Activated CD8-positive, alpha-beta T cell treated with anti-CD3 and anti-CD28 coated beads, Interleukin-2, amount 10 ng/mL, durations not matched to agents 7 days and 5 days (primary cell): ENCODE measurements at regions not wholly inside any gene's neighbourhood (a gene's known extent, or its start where the extent isn't known, plus 50 kb on each side); places are given as distances from the start of the nearest gene placed in this dataset.
"Not testable (repeated sequence)": the region's sequence is repeated elsewhere in the genome, so short reads cannot be mapped to it uniquely, and the experiment has no call there.

Experiments used
- ATAC-seq: fragments of 150-1000 bp; cut with Tn5 transposase; one replicate; pipeline ENCODE4 v1.10.0; 2021; ENCODE audit warnings: moderate library complexity
- CTCF ChIA-PET: fragments of 350-600 bp; sonication (Branson Sonifier 250); formaldehyde crosslinking; loops from one replicate; lab custom pipeline; 2021; ENCODE audit warnings: antibody characterized with exemption; lab: Charles Lee
- POLR2A ChIA-PET: fragments of 350-600 bp; sonication (Branson Sonifier 250); formaldehyde crosslinking; loops from one replicate; lab custom pipeline; 2021; ENCODE audit warnings: antibody characterized with exemption; lab: Charles Lee
- DNase-seq: peaks from one replicate; pipeline ENCODE4 v3.0.0-alpha.2; 2020
- H3K27ac Mint-ChIP-seq: one replicate; pipeline ENCODE4 v1.8.0; 2021; ENCODE audit warnings: mild to moderate bottlenecking, mixed read lengths
- H3K27me3 Mint-ChIP-seq: one replicate; pipeline ENCODE4 v1.8.0; 2021; ENCODE audit warnings: low read depth, mixed read lengths
- H3K36me3 Mint-ChIP-seq: one replicate; pipeline ENCODE4 v1.8.0; 2021; ENCODE audit warnings: low read depth, mixed read lengths
- H3K4me1 Mint-ChIP-seq: one replicate; pipeline ENCODE4 v1.8.0; 2021; ENCODE audit warnings: low read depth, mixed read lengths
- H3K4me3 Mint-ChIP-seq: one replicate; pipeline ENCODE4 v1.8.0; 2021; ENCODE audit warnings: mild to moderate bottlenecking, mixed read lengths
- H3K9me3 Mint-ChIP-seq: one replicate; pipeline ENCODE4 v1.8.0; 2022; ENCODE audit warnings: mixed read lengths; ENCODE audit not compliant: insufficient read depth

GRCh38 chr3:66552846-66553245, 52.0 kb upstream of the LRIG1 start:
- Mint-ChIP-seq H3K27me3 (no peaks in the 10 kb centered on the region), H3K36me3 (no peaks in the 10 kb centered on the region), H3K4me3 (no peak overlapping the region), H3K27ac (no peak overlapping the region), H3K9me3 (no peaks in the 10 kb centered on the region), H3K4me1 (peaks cover 4% of the 10 kb centered on the region)
- ChIA-PET CTCF (no interaction called here), POLR2A (no interaction called here)
- ATAC-seq: no peak
- no peak for DNase-seq

GRCh38 chr3:66553441-66554113, 52.8 kb upstream of the LRIG1 start:
- DNase-seq (no peak), ATAC-seq (no peak)
- Mint-ChIP-seq H3K27ac (no peak overlapping the region), H3K4me3 (no peak overlapping the region), H3K27me3 (no peaks in the 10 kb centered on the region), H3K9me3 (no peaks in the 10 kb centered on the region), H3K4me1 (peaks cover 4% of the 10 kb centered on the region), H3K36me3 (no peaks in the 10 kb centered on the region)
- ChIA-PET POLR2A (no interaction called here), CTCF (no interaction called here)

- H3K27ac Mint-ChIP-seq: no peak overlapping the region
- peaks cover 4% of the 10 kb centered on the region for H3K4me1 Mint-ChIP-seq
- no peak for DNase-seq
- POLR2A ChIA-PET: no interaction called here
- no peaks in the 10 kb centered on the region for H3K27me3 Mint-ChIP-seq
- ATAC-seq: no peak
- no peaks in the 10 kb centered on the region for H3K9me3 Mint-ChIP-seq
- no peak overlapping the region for H3K4me3 Mint-ChIP-seq
- CTCF ChIA-PET: no interaction called here
- no peaks in the 10 kb centered on the region for H3K36me3 Mint-ChIP-seq
These were observed 53.4 kb upstream of the LRIG1 start for GRCh38 chr3:66554178-66554577.

GRCh38 chr3:66555214-66555844, 54.5 kb upstream of the LRIG1 start:
- Mint-ChIP-seq H3K27me3 (no peaks in the 10 kb centered on the region), H3K36me3 (no peaks in the 10 kb centered on the region), H3K27ac (no peak overlapping the region), H3K4me1 (peaks cover 4% of the 10 kb centered on the region), H3K4me3 (no peak overlapping the region), H3K9me3 (no peaks in the 10 kb centered on the region)
- ChIA-PET CTCF (interaction anchor here (1.2 kb wide), 1 partner anchor 147 kb away, joined by 3 read pairs; no protein-coding TSS in a partner anchor), POLR2A (no interaction called here)
- ATAC-seq (no peak), DNase-seq (no peak)

- CTCF ChIA-PET: interaction anchor here (1.0 kb wide), 1 partner anchor 179 kb away, joined by 3 read pairs; no protein-coding TSS in a partner anchor
- no peak for ATAC-seq
- Mint-ChIP-seq H3K27ac (no peak overlapping the region), H3K27me3 (no peaks in the 10 kb centered on the region), H3K36me3 (no peaks in the 10 kb centered on the region), H3K4me1 (peaks cover 4% of the 10 kb centered on the region), H3K4me3 (no peak overlapping the region), H3K9me3 (no peaks in the 10 kb centered on the region)
- POLR2A ChIA-PET: no interaction called here
- no peak for DNase-seq
These were observed 56.3 kb upstream of the LRIG1 start for GRCh38 chr3:66557170-66557569.

GRCh38 chr3:66559924-66560323, 59.1 kb upstream of the LRIG1 start:
- H3K4me3 Mint-ChIP-seq, H3K9me3 Mint-ChIP-seq, DNase-seq, H3K27me3 Mint-ChIP-seq, POLR2A ChIA-PET, H3K27ac Mint-ChIP-seq, H3K36me3 Mint-ChIP-seq, ATAC-seq, H3K4me1 Mint-ChIP-seq, CTCF ChIA-PET: not testable (repeated sequence)

- POLR2A ChIA-PET: no interaction called here
- H3K4me3 Mint-ChIP-seq: no peak overlapping the region
- H3K9me3 Mint-ChIP-seq: no peaks in the 10 kb centered on the region
- H3K27me3 Mint-ChIP-seq: no peaks in the 10 kb centered on the region
- no peak for DNase-seq
- CTCF ChIA-PET: interaction anchor here (0.7 kb wide), 1 partner anchor 70 kb away, joined by 3 read pairs; no protein-coding TSS in a partner anchor
- no peak for ATAC-seq
- H3K4me1 Mint-ChIP-seq: no peaks in the 10 kb centered on the region
- no peaks in the 10 kb centered on the region for H3K36me3 Mint-ChIP-seq
- no peak overlapping the region for H3K27ac Mint-ChIP-seq
These were observed 60.5 kb upstream of the LRIG1 start for GRCh38 chr3:66561367-66561766.

- H3K9me3 Mint-ChIP-seq: no peaks in the 10 kb centered on the region
- H3K27me3 Mint-ChIP-seq: no peaks in the 10 kb centered on the region
- H3K4me3 Mint-ChIP-seq: no peak overlapping the region
- ChIA-PET CTCF (no interaction called here), POLR2A (no interaction called here)
- H3K27ac Mint-ChIP-seq: no peak overlapping the region
- H3K4me1 Mint-ChIP-seq: no peaks in the 10 kb centered on the region
- ATAC-seq (no peak), DNase-seq (no peak)
- H3K36me3 Mint-ChIP-seq: no peaks in the 10 kb centered on the region
These were observed 64.5 kb upstream of the LRIG1 start for GRCh38 chr3:66565301-66565700.

GRCh38 chr3:66567077-66567476, 66.3 kb upstream of the LRIG1 start:
- ATAC-seq (no peak), DNase-seq (no peak)
- no peaks in the 10 kb centered on the region for H3K36me3 Mint-ChIP-seq
- H3K4me3 Mint-ChIP-seq: no peak overlapping the region
- no peak overlapping the region for H3K27ac Mint-ChIP-seq
- H3K9me3 Mint-ChIP-seq: no peaks in the 10 kb centered on the region
- no peaks in the 10 kb centered on the region for H3K27me3 Mint-ChIP-seq
- ChIA-PET CTCF (no interaction called here), POLR2A (interaction anchor here (0.9 kb wide), 1 partner anchor 11 kb away, joined by 3 read pairs; no protein-coding TSS in a partner anchor)
- H3K4me1 Mint-ChIP-seq: no peaks in the 10 kb centered on the region

GRCh38 chr3:66572090-66572675, 71.4 kb upstream of the LRIG1 start:
- no peak overlapping the region for H3K4me3 Mint-ChIP-seq

GRCh38 chr3:66572938-66573710, 72.3 kb upstream of the LRIG1 start:
- DNase-seq: no peak
- CTCF ChIA-PET: no interaction called here
- POLR2A ChIA-PET: no interaction called here

More at GRCh38 chr3:66572090-66572675, 71.4 kb upstream of the LRIG1 start:
- ATAC-seq: no peak
- Mint-ChIP-seq H3K36me3 (no peaks in the 10 kb centered on the region), H3K9me3 (no peaks in the 10 kb centered on the region), H3K27ac (no peak overlapping the region), H3K4me1 (peaks cover 3% of the 10 kb centered on the region), H3K27me3 (peaks cover 6% of the 10 kb centered on the region)
- ChIA-PET POLR2A (interaction anchor here (0.5 kb wide), 1 partner anchor 91 kb away, joined by 3 read pairs; no protein-coding TSS in a partner anchor), CTCF (no interaction called here)
- DNase-seq: no peak

More at GRCh38 chr3:66572938-66573710, 72.3 kb upstream of the LRIG1 start:
- no peak overlapping the region for H3K4me3 Mint-ChIP-seq
- H3K27me3 Mint-ChIP-seq: peaks cover 6% of the 10 kb centered on the region
- H3K36me3 Mint-ChIP-seq: no peaks in the 10 kb centered on the region
- H3K27ac Mint-ChIP-seq: no peak overlapping the region
- no peak for ATAC-seq
- peaks cover 3% of the 10 kb centered on the region for H3K4me1 Mint-ChIP-seq
- H3K9me3 Mint-ChIP-seq: no peaks in the 10 kb centered on the region
